ENCODE measurements at regions not wholly inside any gene's neighbourhood (a gene's known extent, or its start where the extent isn't known, plus 50 kb on each side); places are given as distances from the start of the nearest gene placed in this dataset.

- TF ChIP-seq EZH2 (IDR thresholded peaks at IDR 0.05) (no peak), CTCF (IDR thresholded peaks at IDR 0.05) (no peak)
These were observed 53.5 kb upstream of the ARL8B start for GRCh38 chr3:5068531-5069050.

Measured in neural progenitor cell (in vitro differentiated cells).